HepG2 (cell line): ENCODE measurements at regions not wholly inside any gene's neighbourhood (a gene's known extent, or its start where the extent isn't known, plus 50 kb on each side); places are given as distances from the start of the nearest gene placed in this dataset.

ENCODE experiments used
- BORCS8-MEF2B ChIP-seq: sonication (generic); formaldehyde crosslinking; IDR thresholded peaks from 2 replicates; pipeline ENCODE4 v1.8.0; 2022; ENCODE audit warnings: mild to moderate bottlenecking, missing genetic modification reagents
- CHD2 ChIP-seq: IDR thresholded peaks from 2 replicates; pipeline ENCODE4 v1.6.1; 2011; ENCODE audit warnings: low read depth, low read length, improper control_type of control experiment
- EP300 ChIP-seq, 3 experiments: sonication (generic) in 1 of 3; formaldehyde crosslinking in 1 of 3; IDR thresholded peaks; 2 replicates each; pipeline versions ENCODE4 v1.5.1 to v1.6.1; 2011 to 2020; ENCODE audit warnings: low read depth in 2 of 3, low read length in 2 of 3, borderline replicate concordance in 1 of 3, improper control_type of control experiment in 1 of 3, mild to moderate bottlenecking in 1 of 3, missing genetic modification reagents in 1 of 3, moderate library complexity in 1 of 3
- EZH2 ChIP-seq: conservative IDR thresholded peaks from 2 replicates; pipeline ENCODE4 v1.6.1; 2012; ENCODE audit warnings: mild to moderate bottlenecking, low read depth, low read length, moderate library complexity
- RAD21 ChIP-seq: fragments of 450-650 bp; formaldehyde crosslinking; IDR thresholded peaks from 2 replicates; pipeline ENCODE4 v1.5.0; 2020; ENCODE audit warnings: mild to moderate bottlenecking
- TCF7 ChIP-seq: sonication (generic); IDR thresholded peaks from 2 replicates; pipeline ENCODE4 v1.6.1; 2016; ENCODE audit warnings: antibody characterized with exemption, low read depth
- ZBTB38 ChIP-seq: sonication (generic); formaldehyde crosslinking; IDR thresholded peaks from 2 replicates; pipeline ENCODE4 v1.5.1; 2020; ENCODE audit warnings: mild to moderate bottlenecking, missing genetic modification reagents
- ZBTB40 ChIP-seq, 2 experiments: fragments of 450-650 bp in 1 of 2; sonication (generic) in 1 of 2; formaldehyde crosslinking in 1 of 2; IDR thresholded peaks; 2 replicates each; pipeline versions ENCODE4 v1.6.1 to v1.8.0; 2016 to 2022; ENCODE audit warnings: antibody characterized with exemption in 1 of 2, mild to moderate bottlenecking in 1 of 2, missing genetic modification reagents in 1 of 2
- ZNF629 ChIP-seq: sonication (generic); formaldehyde crosslinking; conservative IDR thresholded peaks from 2 replicates; pipeline ENCODE4 v1.5.0; 2020; ENCODE audit warnings: missing genetic modification reagents
- ZNF652 ChIP-seq: IDR thresholded peaks from 2 replicates; pipeline ENCODE4 v1.6.1; 2016; ENCODE audit warnings: low read depth, borderline replicate concordance

GRCh38 chr1:193747579-193747978, 561.2 kb upstream of the B3GALT2 start:
- TF ChIP-seq ZNF629, result no peak
- no peak for TF ChIP-seq ZBTB38 (CRISPR knock-in tag)
- no peak for TF ChIP-seq CHD2
- TF ChIP-seq RAD21, result no peak
- TF ChIP-seq EZH2, result no peak
- no peak for TF ChIP-seq BORCS8-MEF2B (CRISPR knock-in tag)
- TF ChIP-seq TCF7, result no peak
- TF ChIP-seq ZNF652 (CRISPR knock-in tag), result no peak
- TF ChIP-seq ZBTB40 (IDR thresholded peaks at IDR 0.05), result no peak
- TF ChIP-seq ZBTB40 (CRISPR knock-in tag; IDR thresholded peaks at IDR 0.05), result no peak
- no peak for TF ChIP-seq EP300 (IDR thresholded peaks at IDR 0.05; ENCODE audit: low read depth in 2 of 2, low read length in 2 of 2)
- no peak for TF ChIP-seq EP300 (CRISPR knock-in tag; IDR thresholded peaks at IDR 0.05; ENCODE audit: borderline replicate concordance)
